OCI-LY3 (cell line): ENCODE measurements at regions not wholly inside any gene's neighbourhood (a gene's known extent, or its start where the extent isn't known, plus 50 kb on each side); places are given as distances from the start of the nearest gene placed in this dataset.

Experiments
- EZH2phosphoT487 ChIP-seq: fragments of 200-600 bp; shearing (Covaris generic); IDR thresholded peaks from 2 replicates; pipeline ENCODE4 v1.6.1; 2018; ENCODE audit warnings: antibody characterized with exemption, mixed run types, low read depth
- TF ChIP-seq, protein P1 (sequence below): fragments of 200-600, 300-600 bp; sonication (generic); IDR thresholded peaks from 2 replicates; pipeline ENCODE4 v1.5.1; 2014; ENCODE audit warnings: antibody characterized with exemption, low read length, low read depth

DNA sequence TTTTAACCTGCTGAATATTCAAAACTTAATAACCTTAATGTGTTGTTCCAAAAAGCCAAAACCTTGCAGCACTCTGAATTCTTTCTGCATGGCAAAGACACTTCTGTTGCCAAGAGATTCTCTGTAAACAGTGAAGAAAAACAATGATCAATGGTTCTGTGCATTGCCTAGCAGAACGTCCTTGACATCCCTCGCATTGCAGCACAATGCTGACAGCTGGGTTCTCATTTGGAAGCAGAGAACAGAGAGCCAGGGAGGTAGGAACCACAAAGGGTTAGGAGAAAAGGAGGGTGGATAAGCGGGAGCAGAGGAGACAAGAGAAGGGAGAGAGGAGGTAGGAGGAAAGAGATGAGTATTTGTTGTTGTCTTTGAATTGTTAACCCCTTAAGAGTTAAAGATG is 501.1 kb downstream of the NAV3 start:
- TF ChIP-seq, protein P1, sequence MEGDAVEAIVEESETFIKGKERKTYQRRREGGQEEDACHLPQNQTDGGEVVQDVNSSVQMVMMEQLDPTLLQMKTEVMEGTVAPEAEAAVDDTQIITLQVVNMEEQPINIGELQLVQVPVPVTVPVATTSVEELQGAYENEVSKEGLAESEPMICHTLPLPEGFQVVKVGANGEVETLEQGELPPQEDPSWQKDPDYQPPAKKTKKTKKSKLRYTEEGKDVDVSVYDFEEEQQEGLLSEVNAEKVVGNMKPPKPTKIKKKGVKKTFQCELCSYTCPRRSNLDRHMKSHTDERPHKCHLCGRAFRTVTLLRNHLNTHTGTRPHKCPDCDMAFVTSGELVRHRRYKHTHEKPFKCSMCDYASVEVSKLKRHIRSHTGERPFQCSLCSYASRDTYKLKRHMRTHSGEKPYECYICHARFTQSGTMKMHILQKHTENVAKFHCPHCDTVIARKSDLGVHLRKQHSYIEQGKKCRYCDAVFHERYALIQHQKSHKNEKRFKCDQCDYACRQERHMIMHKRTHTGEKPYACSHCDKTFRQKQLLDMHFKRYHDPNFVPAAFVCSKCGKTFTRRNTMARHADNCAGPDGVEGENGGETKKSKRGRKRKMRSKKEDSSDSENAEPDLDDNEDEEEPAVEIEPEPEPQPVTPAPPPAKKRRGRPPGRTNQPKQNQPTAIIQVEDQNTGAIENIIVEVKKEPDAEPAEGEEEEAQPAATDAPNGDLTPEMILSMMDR: no peak
- no peak for TF ChIP-seq EZH2phosphoT487
